Neuronal stem cell (in vitro differentiated cells): ENCODE measurements at regions not wholly inside any gene's neighbourhood (a gene's known extent, or its start where the extent isn't known, plus 50 kb on each side); places are given as distances from the start of the nearest gene placed in this dataset.

Source experiments
- DNase-seq: peaks from one replicate; pipeline ENCODE4 v3.0.0-alpha.2; 2013; ENCODE audit warnings: low spot score
- H2AFZ ChIP-seq: one replicate; pipeline ENCODE4 v1.6.1; 2013; ENCODE audit warnings: mild to moderate bottlenecking, low read length, inconsistent platforms
- H2AK5ac ChIP-seq: 2 replicates; pipeline ENCODE4 v1.6.1; 2013; ENCODE audit warnings: low read depth, mild to moderate bottlenecking, inconsistent platforms, low read length, moderate library complexity, mixed read lengths
- H2BK120ac ChIP-seq: 2 replicates; pipeline ENCODE4 v1.6.1; 2013; ENCODE audit warnings: low read depth, mild to moderate bottlenecking, inconsistent platforms, low read length, moderate library complexity, mixed read lengths
- H2BK12ac ChIP-seq: one replicate; pipeline ENCODE4 v1.6.1; 2013; ENCODE audit warnings: low read length, inconsistent platforms
- H2BK15ac ChIP-seq: 2 replicates; pipeline ENCODE4 v1.6.1; 2013; ENCODE audit warnings: mild to moderate bottlenecking, low read length, inconsistent platforms, mixed read lengths
- H2BK5ac ChIP-seq: one replicate; pipeline ENCODE4 v1.6.1; 2013; ENCODE audit warnings: inconsistent platforms, mild to moderate bottlenecking, low read length, moderate library complexity
- H3K14ac ChIP-seq: one replicate; pipeline ENCODE4 v1.6.1; 2013; ENCODE audit warnings: low read length, inconsistent platforms
- H3K18ac ChIP-seq: 2 replicates; pipeline ENCODE4 v1.6.1; 2013; ENCODE audit warnings: low read length, inconsistent platforms
- H3K23ac ChIP-seq: 2 replicates; pipeline ENCODE4 v1.6.1; 2013; ENCODE audit warnings: low read depth, mild to moderate bottlenecking, mixed read lengths, low read length, inconsistent platforms; ENCODE audit not compliant: poor library complexity
- H3K27ac ChIP-seq: replicated peaks from 3 replicates; pipeline ENCODE4 v1.5.1; 2013; ENCODE audit warnings: low read length, inconsistent platforms
- H3K27me3 ChIP-seq, 3 experiments: 2 replicates each; pipeline ENCODE4 v1.6.1; 2013; ENCODE audit warnings: low read length in 3 of 3, mild to moderate bottlenecking in 2 of 3, inconsistent platforms in 1 of 3, low read depth in 1 of 3, mixed read lengths in 1 of 3, moderate library complexity in 1 of 3; ENCODE audit not compliant: control insufficient read depth in 3 of 3, insufficient read depth in 3 of 3
- H3K36me3 ChIP-seq, 2 donors: replicated peaks in 1 of 2; 2 replicates each; pipeline ENCODE4 v1.6.1; 2013; ENCODE audit warnings: low read length in 2 of 2; ENCODE audit not compliant: control insufficient read depth in 2 of 2, insufficient read depth in 2 of 2
- H3K4ac ChIP-seq: 2 replicates; pipeline ENCODE4 v1.6.1; 2013; ENCODE audit warnings: inconsistent platforms, mild to moderate bottlenecking, low read length, moderate library complexity
- H3K4me1 ChIP-seq, 2 donors: 1 replicate in 1 of 2; 2 replicates in 1 of 2; pipeline ENCODE4 v1.6.1; 2013; ENCODE audit warnings: low read length in 2 of 2, low read depth in 1 of 2; ENCODE audit not compliant: control insufficient read depth in 2 of 2, insufficient read depth in 1 of 2
- H3K4me2 ChIP-seq: one replicate; pipeline ENCODE4 v1.6.1; 2013; ENCODE audit warnings: mild to moderate bottlenecking, low read length, inconsistent platforms; ENCODE audit not compliant: insufficient read depth, poor library complexity, severe bottlenecking
- H3K4me3 ChIP-seq, 2 donors: 2 replicates each; pipeline ENCODE4 v1.5.1; 2013; ENCODE audit warnings: low read length in 2 of 2, mild to moderate bottlenecking in 2 of 2, inconsistent platforms in 1 of 2, moderate library complexity in 1 of 2
- H3K79me1 ChIP-seq: one replicate; pipeline ENCODE4 v1.6.1; 2013; ENCODE audit warnings: low read depth, mild to moderate bottlenecking, inconsistent platforms, low read length, moderate library complexity
- H3K9ac ChIP-seq: one replicate; pipeline ENCODE4 v1.6.1; 2013; ENCODE audit warnings: mild to moderate bottlenecking, low read depth, low read length, inconsistent platforms; ENCODE audit not compliant: poor library complexity
- H3K9me3 ChIP-seq, 2 donors: replicated peaks in 1 of 2; 2 replicates each; pipeline versions ENCODE3 to v1.6.1; 2013; ENCODE audit warnings: low read length in 2 of 2, mild to moderate bottlenecking in 2 of 2, inconsistent platforms in 1 of 2, low read depth in 1 of 2, mixed read lengths in 1 of 2, moderate library complexity in 1 of 2; ENCODE audit not compliant: control insufficient read depth in 2 of 2, insufficient read depth in 1 of 2
- H4K8ac ChIP-seq: one replicate; pipeline ENCODE4 v1.6.1; 2013; ENCODE audit warnings: low read depth, mild to moderate bottlenecking, inconsistent platforms, low read length, moderate library complexity
- H4K91ac ChIP-seq: one replicate; pipeline ENCODE4 v1.6.1; 2013; ENCODE audit warnings: low read length, low read depth, mild to moderate bottlenecking, inconsistent platforms; ENCODE audit not compliant: poor library complexity
- WGBS, 2 donors: extraction: QIAGEN DNeasy Blood & Tissue Kit; methylation state at CpG; one replicate each; pipeline ENCODE4 v1.1.7; 2013; ENCODE audit warnings: missing lambda C conversion rate in 2 of 2, mixed read lengths in 1 of 2; ENCODE audit not compliant: insufficient read length in 2 of 2, insufficient replicate concordance in 1 of 2; ENCODE audit errors: extremely low coverage in 2 of 2; 5-methylcytosine and 5-hydroxymethylcytosine counted together

GRCh38 chr22:22155607-22156006 lies 89.0 kb upstream of the VPREB1 start:
- no peak overlapping the region for H2BK5ac ChIP-seq
- H2AFZ ChIP-seq = no peak overlapping the region
- H2AK5ac ChIP-seq = no peak overlapping the region
- no peak overlapping the region for H3K14ac ChIP-seq
- no peak overlapping the region for H2BK120ac ChIP-seq
- no peak overlapping the region for H2BK15ac ChIP-seq
- no peak overlapping the region for H3K18ac ChIP-seq
- no peaks in the 10 kb centered on the region for H3K36me3 ChIP-seq
- peaks cover 0 to 20% (median 11%) of the 10 kb centered on the region in 3 experiments for H3K27me3 ChIP-seq
- DNase-seq = no peak
- H2BK12ac ChIP-seq = no peak overlapping the region
- H3K9ac ChIP-seq = no peak overlapping the region
- H3K4ac ChIP-seq = no peak overlapping the region
- no peak overlapping the region for H4K8ac ChIP-seq
- no peak overlapping the region for H3K4me3 ChIP-seq
- H4K91ac ChIP-seq = no peak overlapping the region
- WGBS, 2 donors = no CpG with 5 or more reads among the region's 2 CpGs
- peaks cover 0 to 3% of the 10 kb centered on the region in 2 donors for H3K9me3 ChIP-seq
- H3K4me1 ChIP-seq = no peaks in the 10 kb centered on the region
- H3K79me1 ChIP-seq = no peaks in the 10 kb centered on the region
- no peak overlapping the region for H3K4me2 ChIP-seq
- no peak overlapping the region for H3K23ac ChIP-seq
- no peak overlapping the region for H3K27ac ChIP-seq

DNA sequence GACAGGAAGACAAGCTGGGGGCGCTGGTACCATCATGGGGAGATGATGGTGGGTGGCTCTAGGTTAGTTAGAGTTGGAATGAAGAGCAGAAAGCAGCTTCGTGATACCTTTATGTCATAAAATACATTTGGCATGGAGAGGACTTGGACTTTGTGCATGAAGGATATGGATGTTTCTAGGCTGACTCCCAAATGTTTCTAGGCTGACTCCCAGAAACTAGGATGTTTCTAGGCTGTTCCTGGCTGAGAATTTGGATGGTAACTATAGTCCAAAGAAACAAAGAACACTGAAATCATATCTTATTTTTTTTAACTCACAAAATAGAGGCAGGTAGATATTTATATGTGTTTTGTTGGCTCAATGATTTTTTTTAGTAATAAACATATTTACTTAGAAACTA lies 89.4 kb upstream of the VPREB1 start:
- Histone ChIP-seq H3K23ac (no peak overlapping the region), H3K36me3 (no peaks in the 10 kb centered on the region), H4K91ac (no peak overlapping the region), H2AK5ac (no peak overlapping the region), H3K14ac (no peak overlapping the region), H2AFZ (no peak overlapping the region), H3K27me3 (peaks cover 0 to 21% (median 14%) of the 10 kb centered on the region in 3 experiments), H3K9ac (no peak overlapping the region), H3K4me2 (no peak overlapping the region), H3K79me1 (no peaks in the 10 kb centered on the region), H2BK15ac (no peak overlapping the region), H2BK12ac (no peak overlapping the region), H2BK5ac (no peak overlapping the region), H2BK120ac (no peak overlapping the region), H3K27ac (no peak overlapping the region), H3K4me3 (no peak overlapping the region), H3K4me1 (no peaks in the 10 kb centered on the region), H3K4ac (no peak overlapping the region), H3K18ac (no peak overlapping the region), H4K8ac (no peak overlapping the region), H3K9me3 (peaks cover 0 to 3% of the 10 kb centered on the region in 2 donors)
- WGBS, 2 donors = no CpG with 5 or more reads among the region's 2 CpGs
- no peak for DNase-seq

GRCh38 chr22:22154040-22154439 lies 90.5 kb upstream of the VPREB1 start:
- no peaks in the 10 kb centered on the region for H3K79me1 ChIP-seq
- peaks cover 0 to 24% (median 23%) of the 10 kb centered on the region in 3 experiments for H3K27me3 ChIP-seq
- no peak overlapping the region for H3K4me3 ChIP-seq
- no peak overlapping the region for H3K14ac ChIP-seq
- no peak overlapping the region for H2BK12ac ChIP-seq
- H2BK15ac ChIP-seq = no peak overlapping the region
- DNase-seq = no peak
- H3K36me3 ChIP-seq = no peaks in the 10 kb centered on the region
- whole genome bisulfite sequencing, 2 donors = no CpG with 5 or more reads among the region's 1 CpG
- no peak overlapping the region for H3K27ac ChIP-seq
- no peak overlapping the region for H4K8ac ChIP-seq
- no peak overlapping the region for H2BK5ac ChIP-seq
- H3K4me2 ChIP-seq = no peak overlapping the region
- no peak overlapping the region for H4K91ac ChIP-seq
- peaks cover 0 to 3% of the 10 kb centered on the region in 2 donors for H3K9me3 ChIP-seq
- H3K4ac ChIP-seq = no peak overlapping the region
- H2AK5ac ChIP-seq = no peak overlapping the region
- no peak overlapping the region for H3K9ac ChIP-seq
- H3K18ac ChIP-seq = no peak overlapping the region
- no peak overlapping the region for H2AFZ ChIP-seq
- no peak overlapping the region for H2BK120ac ChIP-seq
- no peak overlapping the region for H3K23ac ChIP-seq
- H3K4me1 ChIP-seq = no peaks in the 10 kb centered on the region

GRCh38 chr22:22151308-22151707 lies 93.3 kb upstream of the VPREB1 start:
- no peak overlapping the region for H2BK5ac ChIP-seq
- H3K79me1 ChIP-seq = no peaks in the 10 kb centered on the region
- no peak overlapping the region for H2AFZ ChIP-seq
- peaks cover 0 to 39% (median 19%) of the 10 kb centered on the region in 3 experiments for H3K27me3 ChIP-seq
- no peak overlapping the region for H4K91ac ChIP-seq
- H3K23ac ChIP-seq = no peak overlapping the region
- WGBS, 2 donors = no CpG with 5 or more reads among the region's 2 CpGs
- H3K9me3 ChIP-seq = peaks cover 0 to 1% of the 10 kb centered on the region in 2 donors
- no peak overlapping the region for H3K27ac ChIP-seq
- H3K4me2 ChIP-seq = no peak overlapping the region
- H2BK12ac ChIP-seq = no peak overlapping the region
- no peak overlapping the region for H2AK5ac ChIP-seq
- H3K9ac ChIP-seq = no peak overlapping the region
- no peak for DNase-seq
- H3K18ac ChIP-seq = no peak overlapping the region
- H3K14ac ChIP-seq = no peak overlapping the region
- no peaks in the 10 kb centered on the region for H3K36me3 ChIP-seq
- no peak overlapping the region for H2BK15ac ChIP-seq
- no peak overlapping the region for H3K4me3 ChIP-seq
- no peak overlapping the region for H3K4ac ChIP-seq
- no peak overlapping the region for H4K8ac ChIP-seq
- no peaks in the 10 kb centered on the region for H3K4me1 ChIP-seq
- no peak overlapping the region for H2BK120ac ChIP-seq
